ENCODE measurements at regions not wholly inside any gene's neighbourhood (a gene's known extent, or its start where the extent isn't known, plus 50 kb on each side); places are given as distances from the start of the nearest gene placed in this dataset.

- Histone ChIP-seq H3K9ac (ENCODE audit: insufficient read depth in 1 of 2, low read length in 2 of 2) (peak overlapping the region in 1 of 2 donors; percentile 17), H3K27me3 (ENCODE audit: control insufficient read depth in 3 of 3, insufficient read depth in 3 of 3, low read length in 2 of 3) (no peaks in the 10 kb centered on the region), H3K27ac (ENCODE audit: low read depth in 1 of 2, low read length in 1 of 2) (no peak overlapping the region), H3K36me3 (ENCODE audit: control insufficient read depth in 4 of 4, insufficient read depth in 4 of 4, low read length in 4 of 4) (no peaks in the 10 kb centered on the region), H3K4me3 (no peak overlapping the region), H3K4me1 (ENCODE audit: control insufficient read depth in 5 of 5, insufficient read depth in 5 of 5, low read length in 5 of 5) (peaks cover 0 to 48% (median 27%) of the 10 kb centered on the region in 5 donors), H3K9me3 (ENCODE audit: control insufficient read depth in 4 of 4, insufficient read depth in 3 of 4, low read length in 3 of 4) (peaks cover 0 to 12% (median 3%) of the 10 kb centered on the region in 4 donors)
- no peak for TF ChIP-seq CTCF (IDR thresholded peaks at IDR 0.05; ENCODE audit: control extremely low read depth, extremely low read depth)
- 85 to 90% methylated on average over 9 of the region's 9 CpGs for WGBS, 2 donors
- ATAC-seq (ENCODE audit: insufficient read depth, low FRiP score) (no peak), DNase-seq (peak in 2 of 3 donors; percentile 45 to 63)
Measured at GRCh38 chr11:76271068-76271467, 64.8 kb upstream of the WNT11 start.

- TF ChIP-seq CTCF (IDR thresholded peaks at IDR 0.05; ENCODE audit: control extremely low read depth, extremely low read depth): no peak
- no peaks in the 10 kb centered on the region for H3K36me3 ChIP-seq (ENCODE audit: control insufficient read depth in 4 of 4, insufficient read depth in 4 of 4, low read length in 4 of 4)
- ATAC-seq (ENCODE audit: insufficient read depth, low FRiP score) (no peak), DNase-seq (peak; percentile 89 to 94 (median 93))
- H3K4me1 ChIP-seq (ENCODE audit: control insufficient read depth in 5 of 5, insufficient read depth in 5 of 5, low read length in 5 of 5): peaks cover 0 to 55% (median 27%) of the 10 kb centered on the region in 5 donors
- peak overlapping the region in 1 of 2 donors; percentile 2 for H3K27ac ChIP-seq (ENCODE audit: low read depth in 1 of 2, low read length in 1 of 2)
- H3K27me3 ChIP-seq (ENCODE audit: control insufficient read depth in 3 of 3, insufficient read depth in 3 of 3, low read length in 2 of 3): no peaks in the 10 kb centered on the region
- H3K9me3 ChIP-seq (ENCODE audit: control insufficient read depth in 4 of 4, insufficient read depth in 3 of 4, low read length in 3 of 4): peaks cover 0 to 12% (median 3%) of the 10 kb centered on the region in 4 donors
- no peak overlapping the region for H3K4me3 ChIP-seq
- 39 to 52% methylated on average over 1 of the region's 1 CpG for WGBS, 2 donors
- H3K9ac ChIP-seq (ENCODE audit: insufficient read depth in 1 of 2, low read length in 2 of 2): no peak overlapping the region
Measured at GRCh38 chr11:76270389-76270788, 64.1 kb upstream of the WNT11 start.

- WGBS, 2 donors: 55 to 62% methylated on average over 13 of the region's 13 CpGs
- no peaks in the 10 kb centered on the region for H3K36me3 ChIP-seq (ENCODE audit: control insufficient read depth in 4 of 4, insufficient read depth in 4 of 4, low read length in 4 of 4)
- ATAC-seq (ENCODE audit: insufficient read depth, low FRiP score): no peak
- peak overlapping the region in 1 of 2 donors; percentile 2 for H3K27ac ChIP-seq (ENCODE audit: low read depth in 1 of 2, low read length in 1 of 2)
- DNase-seq: peak; percentile 85 to 94 (median 89)
- peaks cover 0 to 8% (median 2%) of the 10 kb centered on the region in 4 donors for H3K9me3 ChIP-seq (ENCODE audit: control insufficient read depth in 4 of 4, insufficient read depth in 3 of 4, low read length in 3 of 4)
- H3K9ac ChIP-seq (ENCODE audit: insufficient read depth in 1 of 2, low read length in 2 of 2): peak overlapping the region in 1 of 2 donors; percentile 42
- H3K4me1 ChIP-seq (ENCODE audit: control insufficient read depth in 5 of 5, insufficient read depth in 5 of 5, low read length in 5 of 5): peaks cover 0 to 58% (median 27%) of the 10 kb centered on the region in 5 donors
- TF ChIP-seq CTCF (IDR thresholded peaks at IDR 0.05; ENCODE audit: control extremely low read depth, extremely low read depth): no peak
- H3K27me3 ChIP-seq (ENCODE audit: control insufficient read depth in 3 of 3, insufficient read depth in 3 of 3, low read length in 2 of 3): no peaks in the 10 kb centered on the region
- no peak overlapping the region for H3K4me3 ChIP-seq
Measured at GRCh38 chr11:76269661-76270261, 63.5 kb upstream of the WNT11 start.

Data from lung (tissue), 11 donors.